ENCODE measurements at regions not wholly inside any gene's neighbourhood (a gene's known extent, or its start where the extent isn't known, plus 50 kb on each side); places are given as distances from the start of the nearest gene placed in this dataset.

- no peak for DNase-seq (ENCODE audit: low spot score)
These were observed 1174.2 kb upstream of the C9orf72 start for GRCh38 chr9:28747351-28747985.

DNA sequence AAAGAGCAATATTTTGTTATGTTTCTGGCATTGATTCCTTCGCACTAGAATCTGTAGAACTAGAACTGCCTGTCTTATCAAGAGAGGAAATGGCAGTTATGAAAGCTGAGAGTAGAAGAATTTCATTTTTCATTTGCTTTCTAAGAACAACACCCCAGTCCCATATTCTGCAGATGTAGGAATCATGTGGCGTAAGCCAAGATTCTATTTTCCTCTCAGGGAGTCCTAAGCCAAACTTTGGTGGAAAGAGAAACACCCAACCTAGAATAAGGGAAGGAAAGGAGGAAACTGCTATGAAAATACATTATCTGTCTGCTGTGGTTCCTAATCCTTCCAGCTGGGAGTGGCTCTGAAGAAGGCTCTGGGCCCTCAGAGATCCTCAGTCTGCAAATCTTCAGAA, 1176.9 kb upstream of the C9orf72 start:
- no peak for DNase-seq (ENCODE audit: low spot score)

GRCh38 chr9:28758341-28758740, 1185.1 kb upstream of the C9orf72 start:
- DNase-seq (ENCODE audit: low spot score), result no peak

- no peak for DNase-seq (ENCODE audit: low spot score)
These were observed 1185.7 kb upstream of the C9orf72 start for GRCh38 chr9:28758971-28759370.

DNA sequence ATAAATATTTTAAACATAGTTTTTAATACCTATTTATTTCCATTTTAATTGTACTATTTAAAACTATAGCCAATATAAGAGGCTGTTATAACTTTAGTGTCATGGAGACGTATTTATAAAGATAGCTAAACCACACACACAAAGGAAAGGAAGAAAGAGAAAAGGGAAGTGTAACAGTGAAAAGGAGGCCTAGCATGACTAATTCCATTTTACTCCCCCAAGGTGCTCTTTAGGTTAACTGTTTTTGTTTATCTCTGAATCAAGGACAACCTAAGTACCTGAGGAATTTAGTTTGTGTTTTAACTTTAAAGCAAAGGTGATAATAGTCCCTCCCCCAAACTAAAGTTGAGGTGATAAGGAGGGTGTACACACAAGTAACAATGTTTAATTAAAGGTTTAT, 1188.9 kb upstream of the C9orf72 start:
- DNase-seq (ENCODE audit: low spot score), result no peak

DNA sequence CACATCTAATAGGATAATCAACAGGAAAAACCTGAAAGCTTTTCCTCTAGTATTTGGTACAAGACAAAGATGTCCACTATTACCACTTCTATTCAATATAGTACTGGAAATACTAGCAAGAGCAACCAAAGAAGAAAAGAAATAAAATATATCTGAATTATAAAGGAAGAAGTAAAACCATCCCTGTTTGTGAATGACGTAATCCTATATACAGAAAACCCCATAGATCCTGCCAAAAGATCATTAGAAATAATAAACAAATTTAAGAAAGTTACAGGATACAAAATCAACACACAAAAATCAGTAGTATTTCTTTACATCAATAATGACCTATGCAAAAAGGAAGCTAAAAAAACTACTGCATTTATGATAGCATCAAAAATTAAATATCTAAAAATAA, 1191.3 kb upstream of the C9orf72 start:
- no peak for DNase-seq (ENCODE audit: low spot score)

- no peak for DNase-seq (ENCODE audit: low spot score)
These were observed 1196.9 kb upstream of the C9orf72 start for GRCh38 chr9:28770226-28770625.

- no peak for DNase-seq (ENCODE audit: low spot score)
These were observed 1197.5 kb upstream of the C9orf72 start for GRCh38 chr9:28770827-28771226.

- no peak for DNase-seq (ENCODE audit: low spot score)
These were observed 1201.4 kb upstream of the C9orf72 start for GRCh38 chr9:28774433-28775235.

DNA sequence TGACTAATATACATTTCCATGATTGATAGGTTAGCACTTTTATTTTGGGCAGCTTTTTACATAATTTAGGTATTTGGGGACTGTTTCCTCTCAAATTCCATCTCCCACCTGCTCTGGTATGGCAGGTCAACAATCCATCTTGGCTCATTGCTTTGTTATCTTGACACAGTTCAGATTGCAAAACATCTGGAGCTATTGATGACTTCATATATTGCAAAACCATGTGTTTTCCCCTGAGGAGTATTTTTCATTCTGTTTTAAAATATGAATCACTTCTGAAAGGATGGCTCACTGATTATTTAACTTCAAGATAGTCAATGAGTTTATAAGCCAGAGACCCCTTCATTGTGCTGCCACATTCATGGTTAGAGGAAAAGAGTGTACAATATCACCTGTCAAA, 1206.0 kb upstream of the C9orf72 start:
- no peak for DNase-seq (ENCODE audit: low spot score)

GRCh38 chr9:28781481-28781880, 1208.2 kb upstream of the C9orf72 start:
- no peak for DNase-seq (ENCODE audit: low spot score)

GRCh38 chr9:28782630-28783029, 1209.3 kb upstream of the C9orf72 start:
- no peak for DNase-seq (ENCODE audit: low spot score)

GRCh38 chr9:28792716-28793115, 1219.4 kb upstream of the C9orf72 start:
- DNase-seq (ENCODE audit: low spot score), result no peak

- no peak for DNase-seq (ENCODE audit: low spot score)
These were observed 1226.6 kb upstream of the C9orf72 start for GRCh38 chr9:28799876-28800275.

- DNase-seq (ENCODE audit: low spot score), result no peak
These were observed 1228.0 kb upstream of the C9orf72 start for GRCh38 chr9:28801144-28801799.

- DNase-seq (ENCODE audit: low spot score), result no peak
These were observed 1231.9 kb upstream of the C9orf72 start for GRCh38 chr9:28805197-28805596.

- no peak for DNase-seq (ENCODE audit: low spot score)
These were observed 1234.8 kb upstream of the C9orf72 start for GRCh38 chr9:28808042-28808441.

- no peak for DNase-seq (ENCODE audit: low spot score)
These were observed 1237.3 kb upstream of the C9orf72 start for GRCh38 chr9:28810388-28811075.

- no peak for DNase-seq (ENCODE audit: low spot score)
These were observed 1247.5 kb upstream of the C9orf72 start for GRCh38 chr9:28820741-28821140.

- DNase-seq (ENCODE audit: low spot score), result no peak
These were observed 1248.0 kb upstream of the C9orf72 start for GRCh38 chr9:28821240-28821639.

GRCh38 chr9:28824432-28824963, 1251.2 kb upstream of the C9orf72 start:
- DNase-seq (ENCODE audit: low spot score), result no peak

GRCh38 chr9:28832168-28832770, 1259.0 kb upstream of the C9orf72 start:
- no peak for DNase-seq (ENCODE audit: low spot score)
